CD14-positive monocyte (primary cell): ENCODE measurements at regions not wholly inside any gene's neighbourhood (a gene's known extent, or its start where the extent isn't known, plus 50 kb on each side); places are given as distances from the start of the nearest gene placed in this dataset.

Experiments used
- DNase-seq, 3 donors: peaks; one replicate each; pipeline ENCODE4 v3.0.0-alpha.2; 2011 to 2022
- H2AFZ ChIP-seq: 2 replicates; pipeline ENCODE4 v1.6.0; 2012; ENCODE audit warnings: mild to moderate bottlenecking, low read depth, low read length, inconsistent platforms; ENCODE audit not compliant: insufficient read depth, poor library complexity, severe bottlenecking
- H3K27ac ChIP-seq, 2 donors: 1 replicate in 1 of 2; 2 replicates in 1 of 2; pipeline ENCODE4 v1.5.1; 2012 to 2013; ENCODE audit warnings: low read length in 2 of 2, control low read depth in 1 of 2, inconsistent platforms in 1 of 2, low read depth in 1 of 2, mild to moderate bottlenecking in 1 of 2
- H3K27me3 ChIP-seq, 2 donors: one replicate each; pipeline versions ENCODE4 v1.6.0 to v1.6.1; 2011 to 2013; ENCODE audit warnings: low read length in 2 of 2; ENCODE audit not compliant: control insufficient read depth in 2 of 2, insufficient read depth in 2 of 2
- H3K36me3 ChIP-seq, 2 donors: replicated peaks in 1 of 2; 1 replicate in 1 of 2; 2 replicates in 1 of 2; pipeline versions ENCODE4 v1.5.1 to v1.6.1; 2012 to 2013; ENCODE audit warnings: low read length in 2 of 2, control low read depth in 1 of 2, inconsistent platforms in 1 of 2, mild to moderate bottlenecking in 1 of 2; ENCODE audit not compliant: insufficient read depth in 2 of 2, control insufficient read depth in 1 of 2
- H3K4me1 ChIP-seq, 2 donors: 1 replicate in 1 of 2; 2 replicates in 1 of 2; pipeline versions ENCODE4 v1.5.1 to v1.6.1; 2012 to 2013; ENCODE audit warnings: low read length in 2 of 2, control low read depth in 1 of 2, inconsistent platforms in 1 of 2, mild to moderate bottlenecking in 1 of 2, moderate library complexity in 1 of 2; ENCODE audit not compliant: insufficient read depth in 2 of 2, control insufficient read depth in 1 of 2
- H3K4me2 ChIP-seq: replicated peaks from 2 replicates; pipeline ENCODE3; 2012; ENCODE audit warnings: low read length, moderate library complexity, mild to moderate bottlenecking; ENCODE audit not compliant: poor library complexity, severe bottlenecking; ENCODE audit errors: extremely low read depth
- H3K4me3 ChIP-seq, 3 experiments: fragments of 200-600 bp in 1 of 3; sonication (generic) in 1 of 3; replicated peaks in 1 of 3; 1 replicate in 2 of 3; 2 replicates in 1 of 3; pipeline ENCODE4 v1.5.1; 2011 to 2013; ENCODE audit warnings: low read length in 3 of 3, mild to moderate bottlenecking in 3 of 3, control low read depth in 2 of 3, low read depth in 2 of 3, inconsistent platforms in 1 of 3, moderate library complexity in 1 of 3
- H3K79me2 ChIP-seq: 2 replicates; pipeline ENCODE4 v1.6.0; 2012; ENCODE audit warnings: mild to moderate bottlenecking, control low read depth, inconsistent platforms, low read length, moderate library complexity; ENCODE audit not compliant: insufficient read depth
- H3K9ac ChIP-seq: 2 replicates; pipeline ENCODE4 v1.6.0; 2017; ENCODE audit warnings: low read length, mild to moderate bottlenecking; ENCODE audit not compliant: insufficient read depth, poor library complexity, severe bottlenecking
- H3K9me3 ChIP-seq, 2 donors: replicated peaks in 1 of 2; 1 replicate in 1 of 2; 2 replicates in 1 of 2; pipeline versions ENCODE4 v1.5.1 to v1.6.1; 2012 to 2013; ENCODE audit warnings: low read length in 2 of 2, control low read depth in 1 of 2; ENCODE audit not compliant: control insufficient read depth in 1 of 2, insufficient read depth in 1 of 2
- H4K20me1 ChIP-seq: 2 replicates; pipeline ENCODE4 v1.6.0; 2012; ENCODE audit warnings: mild to moderate bottlenecking, low read length, control low read depth, moderate library complexity; ENCODE audit not compliant: insufficient read depth
- H3K27ac Mint-ChIP-seq, 7 donors: one replicate each; pipeline ENCODE4 v1.8.0; 2020; ENCODE audit warnings: mild to moderate bottlenecking in 7 of 7, mixed read lengths in 7 of 7, moderate library complexity in 6 of 7, inconsistent platforms in 2 of 7
- H3K27me3 Mint-ChIP-seq, 3 donors: one replicate each; pipeline ENCODE4 v1.8.0; 2021 to 2022; ENCODE audit warnings: low read depth in 3 of 3, mild to moderate bottlenecking in 3 of 3, mixed read lengths in 3 of 3, moderate library complexity in 3 of 3, inconsistent platforms in 1 of 3
- H3K36me3 Mint-ChIP-seq, 2 donors: one replicate each; pipeline ENCODE4 v1.8.0; 2020; ENCODE audit warnings: mixed read lengths in 2 of 2, inconsistent platforms in 1 of 2, mild to moderate bottlenecking in 1 of 2
- H3K4me1 Mint-ChIP-seq: one replicate; pipeline ENCODE4 v1.8.0; 2020; ENCODE audit warnings: mild to moderate bottlenecking, mixed read lengths
- H3K4me3 Mint-ChIP-seq, 2 donors: one replicate each; pipeline ENCODE4 v1.8.0; 2020; ENCODE audit warnings: mild to moderate bottlenecking in 2 of 2, mixed read lengths in 2 of 2, moderate library complexity in 1 of 2
- H3K9me3 Mint-ChIP-seq, 7 donors: one replicate each; pipeline ENCODE4 v1.8.0; 2020 to 2022; ENCODE audit warnings: mixed read lengths in 7 of 7, mild to moderate bottlenecking in 6 of 7, moderate library complexity in 6 of 7, inconsistent platforms in 2 of 7
- CTCF ChIP-seq: fragments of 200-600 bp; IDR thresholded peaks from one replicate; pipeline ENCODE4 v1.8.0; 2022; ENCODE audit warnings: antibody characterized with exemption, mild to moderate bottlenecking
- WGBS: methylation state at CpG from one replicate; pipeline ENCODE4 v1.1.5; 2013; ENCODE audit warnings: missing lambda C conversion rate; ENCODE audit not compliant: insufficient coverage; 5-methylcytosine and 5-hydroxymethylcytosine counted together
- intact Hi-C, 2 donors: fragments of 100-400 bp; cut with micrococcal nuclease; formaldehyde crosslinking; loops; one replicate each; pipeline versions ENCODE4 v1.15.0 to v1.15.1; 2023

- peaks cover 96% of the 10 kb centered on the region for H3K79me2 ChIP-seq
- H3K4me2 ChIP-seq: no peak overlapping the region
- Mint-ChIP-seq H3K4me3 (no peak overlapping the region), H3K27me3 (no peaks in the 10 kb centered on the region), H3K9me3 (no peaks in the 10 kb centered on the region), H3K36me3 (peaks cover 4 to 10% of the 10 kb centered on the region in 2 donors), H3K4me1 (peaks cover 17% of the 10 kb centered on the region), H3K27ac (no peak overlapping the region)
- DNase-seq: no peak
- H4K20me1 ChIP-seq: peaks cover 33% of the 10 kb centered on the region
- H3K9me3 ChIP-seq: no peaks in the 10 kb centered on the region
- no peaks in the 10 kb centered on the region for H3K27me3 ChIP-seq
- no peak overlapping the region for H3K27ac ChIP-seq
- intact Hi-C loops: loop anchor here in 1 of 2 donors (5.0 to 10.0 kb wide), 2 partner anchors 52 to 285 kb away; no protein-coding TSS in a partner anchor
- no peak overlapping the region for H2AFZ ChIP-seq
- H3K4me3 ChIP-seq: no peak overlapping the region
- peaks cover 0 to 13% of the 10 kb centered on the region in 2 donors for H3K36me3 ChIP-seq
- no peak for TF ChIP-seq CTCF
- peaks cover 4 to 11% of the 10 kb centered on the region in 2 donors for H3K4me1 ChIP-seq
- no peak overlapping the region for H3K9ac ChIP-seq
Observed at GRCh38 chr7:18347170-18347569, 148.4 kb upstream of the HDAC9 start.

DNA sequence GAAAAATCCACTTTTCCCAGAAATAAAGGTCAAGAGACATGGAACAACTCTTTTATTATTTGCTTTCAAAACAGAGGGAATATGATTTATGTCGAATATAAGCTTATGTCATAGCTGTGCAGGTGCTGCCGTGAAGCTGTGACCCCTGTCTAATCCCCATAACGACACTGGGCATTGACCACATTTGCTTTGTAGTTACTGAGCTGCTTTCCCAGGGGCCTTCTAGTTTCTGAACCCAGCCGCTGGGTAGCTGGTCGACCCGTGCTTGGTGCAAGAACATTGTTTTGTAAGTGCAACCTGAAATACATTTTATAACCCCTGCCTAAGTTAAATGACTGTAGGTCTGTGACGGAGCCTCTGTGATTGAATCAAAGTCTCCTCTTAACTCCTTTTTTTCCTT lies 144.9 kb upstream of the HDAC9 start:
- Histone ChIP-seq H3K9me3 (no peaks in the 10 kb centered on the region), H3K27ac (no peak overlapping the region), H3K79me2 (peaks cover 89% of the 10 kb centered on the region), H3K4me3 (no peak overlapping the region), H3K27me3 (no peaks in the 10 kb centered on the region), H3K4me2 (no peak overlapping the region), H3K36me3 (peaks cover 2 to 17% of the 10 kb centered on the region in 2 donors), H4K20me1 (peaks cover 51% of the 10 kb centered on the region), H3K4me1 (peaks cover 5 to 12% of the 10 kb centered on the region in 2 donors), H2AFZ (no peak overlapping the region), H3K9ac (no peak overlapping the region)
- intact Hi-C loops: no loop called here
- WGBS: 96% methylated on average over 6 of the region's 7 CpGs
- Mint-ChIP-seq H3K27ac (no peak overlapping the region), H3K4me1 (peaks cover 13% of the 10 kb centered on the region), H3K27me3 (no peaks in the 10 kb centered on the region), H3K9me3 (no peaks in the 10 kb centered on the region), H3K4me3 (no peak overlapping the region), H3K36me3 (peaks cover 7 to 11% of the 10 kb centered on the region in 2 donors)
- no peak for TF ChIP-seq CTCF
- no peak for DNase-seq
